NCI-H774 (cell line): ENCODE measurements at regions not wholly inside any gene's neighbourhood (a gene's known extent, or its start where the extent isn't known, plus 50 kb on each side); places are given as distances from the start of the nearest gene placed in this dataset.
"Not testable (repeated sequence)": the region's sequence is repeated elsewhere in the genome, so short reads cannot be mapped to it uniquely, and the experiment has no call there.

Experiments
- DNase-seq: peaks from one replicate; lab custom pipeline; 2025; lab: John Stamatoyannopoulos, UW

DNA sequence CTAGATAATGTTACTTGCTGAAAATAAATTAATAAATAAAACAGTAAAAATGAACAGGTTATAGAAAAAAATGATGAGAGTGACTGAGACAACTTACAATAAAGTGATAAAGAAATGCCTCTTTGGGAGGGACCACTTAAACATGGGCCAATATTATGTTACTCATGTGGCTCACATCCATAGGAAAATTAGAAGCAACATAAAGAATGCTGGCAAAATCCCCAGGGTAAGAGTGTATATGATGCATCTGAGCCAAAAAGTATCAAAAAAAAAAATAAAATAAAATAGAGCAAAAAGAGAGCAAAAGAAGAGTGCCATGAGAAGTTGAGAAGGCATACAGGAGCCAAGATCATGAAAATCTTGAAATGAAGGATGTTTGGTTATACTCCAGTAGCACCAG, 818.0 kb downstream of the LTN1 start:
- no peak for DNase-seq

- DNase-seq, result no peak
These were observed 818.7 kb downstream of the LTN1 start for GRCh38 chr21:28174006-28174405.

- DNase-seq, result no peak
These were observed 820.3 kb downstream of the LTN1 start for GRCh38 chr21:28172376-28172775.

DNA sequence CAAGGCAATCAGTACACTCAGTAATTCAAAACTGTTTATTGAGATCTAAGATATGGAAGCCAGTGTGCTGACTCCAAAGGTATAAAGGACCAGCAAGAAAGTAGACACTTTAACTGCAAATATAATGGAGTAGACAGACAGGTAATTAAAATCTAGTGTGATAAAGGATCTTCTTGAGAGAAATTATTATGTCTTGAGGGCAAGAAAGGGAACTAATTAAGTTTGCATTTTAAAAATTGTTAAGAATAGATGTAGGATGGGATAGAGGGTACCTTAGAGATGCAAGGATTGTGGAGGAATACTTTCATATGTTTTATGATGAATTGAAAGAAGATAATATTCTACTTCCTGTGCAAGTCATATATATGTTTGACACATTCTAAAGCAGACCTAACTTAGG, 825.3 kb downstream of the LTN1 start:
- no peak for DNase-seq

GRCh38 chr21:28164519-28164918, 828.2 kb downstream of the LTN1 start:
- DNase-seq, result not testable (repeated sequence)

- DNase-seq, result not testable (repeated sequence)
These were observed 830.6 kb downstream of the LTN1 start for GRCh38 chr21:28162052-28162451.

- no peak for DNase-seq
These were observed 832.3 kb downstream of the LTN1 start for GRCh38 chr21:28160378-28160777.

DNA sequence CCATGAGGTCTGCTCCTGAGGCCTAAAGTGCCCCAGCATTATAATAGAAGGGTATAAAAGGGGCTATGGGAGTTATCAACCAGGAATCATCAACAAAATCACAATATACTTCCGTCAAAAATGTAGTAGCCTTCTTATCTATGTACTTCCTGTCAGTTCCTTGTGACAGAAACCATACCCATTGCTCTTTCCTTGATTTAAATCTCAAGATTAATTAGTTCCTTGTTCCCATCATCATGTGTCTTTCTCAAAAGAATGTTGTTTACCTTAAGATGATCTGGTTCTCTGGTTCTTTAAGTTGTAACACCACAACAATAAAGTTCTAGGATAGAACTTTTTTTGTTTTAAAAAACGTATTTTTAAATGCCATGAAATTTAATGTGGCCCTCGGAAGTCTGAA, 833.3 kb downstream of the LTN1 start:
- no peak for DNase-seq

DNA sequence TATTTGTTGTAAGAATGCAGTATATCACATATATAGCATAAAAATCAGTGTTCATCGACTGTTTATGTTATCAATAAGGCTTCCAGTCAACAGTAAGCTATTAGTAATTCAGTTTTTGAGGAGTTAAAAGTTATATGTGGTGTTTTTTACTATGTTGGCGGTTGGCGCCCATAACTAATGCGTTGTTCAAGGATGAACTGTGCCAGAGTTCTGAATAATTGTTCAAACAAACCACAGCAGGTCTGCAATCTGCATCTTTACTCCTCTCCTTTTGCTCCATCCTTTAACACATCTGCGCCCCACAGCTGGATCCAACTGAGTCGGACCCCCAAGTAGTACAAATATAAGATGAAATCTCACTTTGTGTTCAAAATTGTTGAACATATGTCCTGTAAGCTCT, 836.1 kb downstream of the LTN1 start:
- no peak for DNase-seq

DNA sequence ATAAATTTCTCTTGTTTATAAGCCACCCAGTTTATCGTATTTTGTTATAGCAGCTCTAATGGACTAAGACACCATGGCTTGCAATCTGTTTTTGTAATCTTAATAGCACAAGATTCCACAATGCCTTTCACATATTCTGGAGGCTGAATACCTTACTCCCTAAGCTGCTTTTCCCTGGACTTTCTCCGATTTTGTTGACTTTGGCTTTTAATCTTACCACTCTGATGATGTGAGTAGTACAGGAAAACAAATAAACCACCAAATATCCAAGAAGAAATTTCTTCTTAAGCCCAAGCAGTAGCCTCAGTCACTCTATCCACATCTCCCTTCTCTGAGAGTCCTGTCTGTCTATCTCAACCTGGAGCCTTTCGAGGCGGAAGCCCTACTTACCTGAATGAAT, 838.6 kb downstream of the LTN1 start:
- no peak for DNase-seq

- no peak for DNase-seq
These were observed 839.9 kb downstream of the LTN1 start for GRCh38 chr21:28152732-28153131.

DNA sequence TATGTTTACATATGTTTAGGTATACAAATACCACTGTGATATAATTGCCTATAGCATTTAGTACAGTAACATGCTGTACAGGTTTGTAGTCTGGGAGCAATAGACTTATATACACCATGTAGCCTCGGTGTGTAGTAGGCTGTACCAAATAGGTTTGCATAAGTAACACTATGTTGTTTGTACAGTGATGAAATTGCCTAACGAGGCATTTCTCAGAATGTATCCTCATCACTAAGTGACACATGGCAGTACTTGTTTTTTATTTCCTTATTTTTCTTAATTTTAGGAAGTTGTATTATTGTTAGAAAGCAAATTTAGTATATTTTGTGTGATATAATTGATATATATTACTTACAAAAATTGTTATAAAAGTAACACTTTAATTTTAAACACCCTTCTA, 840.9 kb downstream of the LTN1 start:
- no peak for DNase-seq

DNA sequence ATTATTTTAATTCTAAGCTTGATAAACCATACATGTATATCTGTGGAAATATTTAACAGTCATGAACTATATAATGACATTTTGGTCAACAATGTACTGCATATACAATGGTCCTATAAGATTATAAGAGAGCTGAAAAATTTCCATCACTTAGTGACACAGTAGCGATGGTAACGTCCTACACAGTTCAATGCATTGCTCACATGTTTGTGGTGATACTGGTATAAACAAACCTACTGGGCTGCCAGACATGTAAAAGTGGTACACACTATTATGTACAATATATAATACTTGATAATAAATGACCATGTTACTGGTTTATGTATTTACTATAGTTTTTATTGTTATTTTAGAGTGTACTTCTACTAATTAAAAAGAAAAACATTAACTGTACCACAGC, 841.9 kb downstream of the LTN1 start:
- no peak for DNase-seq

DNA sequence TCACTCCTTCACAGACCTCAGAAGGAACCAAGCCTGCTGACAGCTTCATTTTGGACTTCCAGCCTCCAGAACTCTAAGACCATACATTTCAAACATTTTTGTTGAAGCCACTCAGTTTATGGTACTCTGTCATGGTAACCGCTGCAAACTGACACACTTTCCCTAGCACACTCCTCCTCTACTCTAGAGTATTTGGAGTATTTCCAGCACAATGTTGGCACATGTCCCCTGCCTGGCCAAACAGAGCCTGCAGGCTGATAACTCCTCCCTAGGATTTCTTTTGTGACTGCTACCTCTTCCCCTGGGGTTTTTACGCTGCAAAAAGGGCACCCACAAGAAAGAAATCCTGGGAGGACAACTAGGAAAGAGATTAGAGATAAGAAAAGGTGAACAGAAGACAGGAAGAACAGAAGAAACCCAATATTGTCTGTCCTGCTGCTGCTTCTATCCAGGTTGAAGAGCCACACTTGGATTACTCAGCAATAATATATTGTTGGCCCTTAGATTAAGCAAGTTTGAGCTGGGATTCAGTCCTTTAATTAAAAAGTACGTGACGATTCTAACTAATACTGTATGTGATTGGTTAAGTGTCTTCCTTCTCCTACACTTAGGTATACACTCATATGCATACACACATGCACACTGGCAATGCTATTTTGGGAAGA, 844.1 kb downstream of the LTN1 start:
- DNase-seq, result no peak

DNA sequence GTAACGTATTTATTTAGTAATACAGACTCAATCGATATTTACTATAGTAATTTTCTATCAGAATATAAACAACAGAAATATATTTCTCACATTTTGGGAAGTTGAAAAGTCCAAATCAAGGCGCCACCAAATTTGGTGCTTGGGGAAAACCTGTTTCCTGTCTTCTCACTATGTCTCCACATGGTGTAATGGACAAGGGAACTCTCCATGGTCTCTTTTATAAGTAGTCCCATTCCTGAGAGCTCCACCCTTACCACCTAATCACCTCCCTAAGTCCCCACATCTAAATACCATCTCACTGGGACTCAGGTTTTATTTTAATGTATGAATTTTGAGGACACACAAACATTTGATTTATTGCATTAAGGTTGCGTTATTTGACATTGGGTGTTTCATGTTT, 848.0 kb downstream of the LTN1 start:
- no peak for DNase-seq

- DNase-seq, result no peak
These were observed 848.6 kb downstream of the LTN1 start for GRCh38 chr21:28144089-28144488.

DNA sequence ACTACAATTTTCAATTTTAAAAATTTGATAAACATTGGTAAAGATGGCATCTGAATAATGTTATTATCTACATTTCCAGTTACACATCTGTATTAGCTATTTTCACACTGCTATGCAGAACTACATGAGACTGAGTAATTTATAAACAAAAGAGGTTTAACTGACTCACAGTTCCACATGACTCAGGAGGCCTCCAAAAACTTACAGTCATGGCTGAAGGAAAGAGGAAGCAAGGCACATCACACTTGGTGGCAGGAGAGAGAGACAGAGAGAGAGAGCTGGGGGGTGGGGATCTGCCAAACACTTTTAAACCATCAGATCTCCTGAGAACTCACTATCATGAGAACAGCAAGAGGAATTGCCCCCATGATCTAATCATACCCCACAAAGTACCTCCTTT, 850.0 kb downstream of the LTN1 start:
- no peak for DNase-seq

DNA sequence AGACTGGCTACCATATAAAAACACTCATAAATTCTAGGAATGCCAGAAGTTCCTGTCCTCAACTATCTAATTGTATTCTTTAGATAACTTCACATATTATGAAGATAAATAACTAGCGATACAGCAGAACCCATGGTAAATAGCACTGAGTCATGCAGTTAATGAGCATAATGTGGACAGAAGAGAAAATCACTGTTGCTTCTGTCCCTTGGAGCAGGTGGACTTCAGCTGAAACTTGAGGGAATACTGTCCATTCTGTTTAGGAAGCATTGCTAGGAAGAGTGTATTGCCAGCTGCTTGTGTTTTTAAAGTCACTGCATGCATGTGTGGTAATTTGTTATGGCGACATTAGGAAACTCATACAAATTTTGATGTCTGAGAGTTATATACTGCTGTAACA, 854.4 kb downstream of the LTN1 start:
- no peak for DNase-seq

GRCh38 chr21:28136656-28137255, 855.9 kb downstream of the LTN1 start:
- DNase-seq, result no peak

DNA sequence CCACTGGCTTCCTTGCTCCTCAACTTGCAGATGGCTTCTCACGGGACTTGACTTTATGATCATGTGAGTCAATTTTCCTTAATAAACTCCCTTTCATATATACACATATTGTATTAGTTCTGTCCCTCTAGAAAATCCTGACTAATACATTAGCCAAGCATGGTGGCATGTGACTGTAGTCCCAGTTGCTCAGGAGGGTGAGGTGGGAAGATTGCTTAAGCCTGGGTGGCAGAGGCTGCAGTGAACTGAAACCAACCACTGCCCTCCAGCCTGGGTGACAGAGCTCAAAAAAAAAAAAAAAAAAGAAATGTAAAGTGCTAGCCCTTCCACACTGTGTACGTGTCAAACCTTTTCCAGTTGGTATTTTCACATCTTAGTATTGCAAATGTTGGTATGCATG, 857.0 kb downstream of the LTN1 start:
- DNase-seq, result no peak

DNA sequence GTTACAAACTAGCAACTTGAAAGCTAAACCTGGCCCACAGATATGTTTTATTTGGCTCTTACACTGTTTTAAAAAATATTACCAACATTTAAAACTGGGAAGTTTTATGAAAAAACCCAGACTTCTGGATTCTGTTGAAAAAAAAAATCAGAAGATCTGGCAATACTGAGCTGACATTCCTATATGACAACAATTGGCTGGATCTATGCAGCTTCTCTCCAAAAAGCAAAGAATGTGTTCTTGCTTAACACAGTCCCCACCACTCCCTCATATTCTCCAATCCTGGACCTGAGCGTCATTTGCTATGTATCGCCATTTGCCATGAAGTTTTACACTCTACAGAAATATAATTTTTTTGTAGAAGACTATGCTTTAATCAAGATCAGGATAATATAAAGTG, 859.6 kb downstream of the LTN1 start:
- DNase-seq, result no peak

DNA sequence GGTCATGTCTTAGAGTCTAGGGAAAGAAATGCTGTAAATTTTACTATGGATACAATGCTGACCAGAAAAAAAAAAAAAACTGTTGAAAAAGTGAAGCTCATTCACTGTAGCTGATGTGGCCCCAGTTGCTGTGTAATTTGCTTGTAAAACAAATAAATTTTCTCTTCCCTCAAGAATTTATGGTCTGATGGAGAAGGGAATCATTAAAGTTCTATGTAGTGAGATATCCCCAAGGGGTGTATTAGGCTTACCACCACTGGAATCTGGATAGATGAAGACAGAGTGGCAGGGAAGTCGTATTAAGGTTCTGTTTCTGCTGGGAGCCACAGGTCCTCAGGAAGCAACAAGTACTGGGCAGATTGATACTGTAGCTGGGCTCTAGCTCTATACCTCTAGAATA, 860.0 kb downstream of the LTN1 start:
- no peak for DNase-seq

DNA sequence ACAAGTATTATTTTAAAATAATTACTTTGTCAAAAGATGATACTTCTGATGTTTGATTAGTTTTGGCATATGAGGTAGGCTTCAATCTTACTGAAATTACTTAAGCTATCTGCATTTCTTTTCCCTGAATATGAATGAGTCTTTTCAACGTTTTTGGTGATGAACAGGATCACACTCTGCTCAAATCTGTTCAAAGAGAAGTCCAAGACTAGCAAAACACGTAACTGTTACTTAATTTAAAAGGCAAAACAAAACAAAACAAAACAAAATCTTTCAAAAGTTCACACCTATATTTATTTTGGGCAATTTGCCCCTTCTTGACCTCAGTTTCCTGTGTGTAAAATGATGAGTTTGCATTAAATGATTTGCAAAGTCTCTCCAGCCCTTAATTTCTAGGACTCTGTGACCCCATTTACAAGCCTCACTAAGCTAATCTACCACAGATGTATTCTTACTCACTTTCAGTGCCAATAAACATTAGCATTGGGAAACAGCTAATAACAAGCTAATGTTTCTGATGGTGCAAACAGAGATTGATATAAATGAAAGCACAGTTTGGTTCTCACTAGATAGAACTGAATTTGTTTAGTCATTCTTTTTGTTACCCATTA, 865.4 kb downstream of the LTN1 start:
- DNase-seq, result no peak
